HG03108 (cell line): ENCODE measurements at regions not wholly inside any gene's neighbourhood (a gene's known extent, or its start where the extent isn't known, plus 50 kb on each side); places are given as distances from the start of the nearest gene placed in this dataset.

Experiments
- ATAC-seq: cut with Tn5 transposase; IDR thresholded peaks from one replicate; pipeline ENCODE4 v1.9.1; 2021; ENCODE audit warnings: moderate library complexity; ENCODE audit not compliant: unreplicated experiment

DNA sequence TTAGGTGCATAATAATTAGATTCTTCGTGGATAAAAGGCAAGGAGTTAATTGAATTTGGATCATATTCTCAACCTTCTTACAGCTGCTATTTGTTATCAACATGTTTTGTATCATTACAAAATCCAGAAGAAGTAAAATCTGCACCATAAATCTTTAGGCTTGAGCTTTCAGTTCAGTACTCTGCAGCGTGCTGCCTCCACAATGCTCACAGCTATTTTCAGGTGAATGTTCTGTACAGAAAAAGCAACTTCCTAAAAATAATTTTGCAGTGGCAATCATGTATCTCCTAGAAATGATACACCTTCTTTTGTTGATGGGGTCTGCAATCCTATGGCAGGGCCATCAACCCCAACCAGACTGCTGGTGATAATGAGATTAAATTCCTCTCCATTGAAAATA is 220.9 kb upstream of the CTNNB1 start:
- ATAC-seq: no peak

GRCh38 chr3:40979962-40980361 is 219.3 kb upstream of the CTNNB1 start:
- no peak for ATAC-seq

GRCh38 chr3:40980467-40980866 is 218.8 kb upstream of the CTNNB1 start:
- ATAC-seq: no peak

GRCh38 chr3:40985195-40985594 is 214.1 kb upstream of the CTNNB1 start:
- ATAC-seq: no peak

- no peak for ATAC-seq
These were observed 210.8 kb upstream of the CTNNB1 start for GRCh38 chr3:40988468-40988867.

- no peak for ATAC-seq
These were observed 209.9 kb upstream of the CTNNB1 start for GRCh38 chr3:40989141-40990061.

DNA sequence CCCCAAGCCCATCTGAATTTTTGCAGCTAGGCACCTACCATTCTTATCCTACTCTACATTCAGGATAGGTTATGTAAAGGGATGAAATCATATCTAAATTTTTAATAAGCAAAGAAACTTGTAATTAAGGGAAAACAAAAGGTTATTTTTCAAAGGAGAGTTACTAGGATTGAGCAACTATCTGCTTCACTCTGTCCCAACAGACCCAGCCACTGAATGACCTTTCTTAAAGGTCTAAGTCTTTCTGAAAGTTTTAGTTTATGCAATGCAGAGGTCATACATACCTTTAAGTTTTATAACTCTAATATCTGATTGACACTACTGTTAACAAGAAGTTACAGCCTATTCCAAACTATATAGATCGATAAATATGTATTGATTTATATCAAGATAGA is 209.2 kb upstream of the CTNNB1 start:
- ATAC-seq: no peak

DNA sequence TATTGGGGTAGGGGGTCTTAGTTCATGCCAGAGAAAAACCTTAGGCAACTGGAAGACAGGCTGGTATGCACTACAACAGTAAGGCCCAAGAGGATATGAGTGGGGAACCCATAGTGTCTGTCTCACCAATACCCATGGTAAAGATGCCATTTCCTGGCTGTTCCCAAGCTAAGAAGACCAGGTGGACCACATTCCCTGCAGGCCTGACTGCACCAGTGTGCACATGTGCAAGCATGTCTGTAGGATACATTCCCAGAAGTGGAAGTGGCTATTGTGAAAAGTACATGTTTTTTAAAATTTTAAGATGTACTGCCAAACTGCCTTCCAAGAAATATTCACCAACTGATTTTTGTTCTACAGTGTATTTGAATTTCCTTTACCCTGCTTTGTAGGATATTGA is 207.3 kb upstream of the CTNNB1 start:
- no peak for ATAC-seq

DNA sequence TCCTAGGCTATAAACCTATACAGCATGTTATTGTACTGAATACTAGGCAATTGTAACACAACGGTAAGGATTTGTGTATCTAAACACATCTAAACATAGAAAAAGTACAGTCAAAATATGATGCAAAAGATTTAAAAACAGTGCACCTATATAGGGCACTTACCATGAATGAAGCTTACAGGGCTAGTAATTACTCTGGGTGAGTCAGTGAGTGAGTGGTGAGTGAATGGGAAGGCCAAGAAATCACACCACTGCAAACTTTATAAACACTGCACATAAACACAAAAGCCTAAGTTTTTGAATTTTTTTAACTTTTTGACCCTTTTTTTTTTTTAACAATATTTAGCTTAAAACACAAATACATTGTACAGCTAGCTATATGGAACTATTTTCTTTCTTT is 204.7 kb upstream of the CTNNB1 start:
- ATAC-seq: no peak

DNA sequence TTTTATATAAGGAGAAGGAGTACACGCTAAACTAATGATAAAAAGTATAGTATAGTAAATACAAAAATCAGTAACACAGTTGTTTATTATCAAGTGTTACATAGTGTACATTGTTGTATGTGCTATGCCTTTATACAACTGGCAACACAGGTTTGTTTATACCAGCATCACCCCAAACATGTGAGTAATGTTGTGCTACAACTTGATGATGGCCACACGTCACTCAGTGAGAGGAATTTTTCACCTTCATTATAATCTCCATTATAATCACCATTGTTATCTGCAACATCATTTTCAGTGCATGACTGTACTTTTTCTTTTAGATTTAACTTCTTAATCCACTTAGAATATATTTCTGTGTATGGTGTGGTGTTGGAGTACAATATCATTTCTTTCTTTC is 204.0 kb upstream of the CTNNB1 start:
- no peak for ATAC-seq

DNA sequence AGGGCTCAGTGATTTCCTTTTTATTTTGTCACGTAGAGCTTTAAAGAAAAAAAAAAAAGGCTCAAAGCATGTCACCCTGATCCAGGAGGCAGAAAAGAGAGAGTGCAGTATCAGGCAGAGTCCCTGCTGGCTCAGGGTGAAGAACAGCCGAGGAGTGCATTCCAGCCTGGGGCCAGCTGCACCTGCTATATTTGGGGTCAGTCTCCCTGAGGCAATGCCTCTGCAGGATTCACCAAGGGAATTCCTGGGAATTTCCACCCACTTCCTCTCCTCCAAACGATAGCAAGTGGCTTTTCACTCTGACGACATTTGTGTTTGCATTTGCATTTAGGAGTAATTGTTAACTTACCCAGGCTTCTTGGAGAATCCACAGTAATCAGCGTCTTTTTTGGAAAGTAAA is 202.9 kb upstream of the CTNNB1 start:
- no peak for ATAC-seq

DNA sequence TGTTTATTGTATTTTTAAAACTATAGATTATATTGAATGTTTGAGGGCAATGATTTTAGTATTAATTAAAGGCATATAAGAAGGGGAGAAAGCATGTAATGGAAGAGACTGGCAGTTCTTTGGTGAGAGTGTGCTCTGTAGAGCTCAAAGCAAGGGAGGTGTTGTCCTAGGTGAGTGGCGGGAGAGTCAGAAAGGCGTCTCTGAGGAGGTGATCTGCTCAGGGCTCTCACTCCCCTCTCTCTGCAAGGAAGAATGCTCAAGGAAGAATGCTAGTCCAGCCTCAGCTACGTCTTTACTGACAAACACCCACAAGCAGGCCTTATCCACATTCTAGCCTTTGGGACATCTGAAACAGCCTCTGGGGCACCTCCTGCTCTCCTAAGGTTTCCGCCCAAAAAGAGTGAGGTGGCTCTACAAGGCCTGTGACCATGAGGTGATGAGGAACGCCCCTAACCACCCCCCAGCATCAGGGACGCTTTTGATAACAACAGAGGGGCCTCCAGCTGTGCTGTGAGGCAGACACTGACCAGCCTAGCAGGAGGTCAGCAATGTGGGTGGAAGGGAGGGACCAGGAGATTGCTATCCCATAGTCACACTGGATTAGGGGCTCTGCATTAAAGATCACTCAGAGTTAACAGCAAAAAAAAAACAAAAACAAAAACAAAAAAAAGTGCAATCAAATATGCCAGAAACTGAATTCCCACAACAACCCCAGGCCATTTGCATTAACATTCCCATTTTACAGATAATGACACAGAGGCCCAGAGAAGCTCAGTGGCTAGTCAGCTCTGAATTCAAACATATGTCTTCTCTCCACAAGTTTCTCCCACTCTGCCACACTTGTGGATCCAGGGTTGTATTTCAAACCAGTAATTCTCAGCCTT is 202.2 kb upstream of the CTNNB1 start:
- no peak for ATAC-seq

GRCh38 chr3:40997711-40998519 is 201.4 kb upstream of the CTNNB1 start:
- ATAC-seq: no peak

GRCh38 chr3:40999682-41000081 is 199.6 kb upstream of the CTNNB1 start:
- no peak for ATAC-seq

DNA sequence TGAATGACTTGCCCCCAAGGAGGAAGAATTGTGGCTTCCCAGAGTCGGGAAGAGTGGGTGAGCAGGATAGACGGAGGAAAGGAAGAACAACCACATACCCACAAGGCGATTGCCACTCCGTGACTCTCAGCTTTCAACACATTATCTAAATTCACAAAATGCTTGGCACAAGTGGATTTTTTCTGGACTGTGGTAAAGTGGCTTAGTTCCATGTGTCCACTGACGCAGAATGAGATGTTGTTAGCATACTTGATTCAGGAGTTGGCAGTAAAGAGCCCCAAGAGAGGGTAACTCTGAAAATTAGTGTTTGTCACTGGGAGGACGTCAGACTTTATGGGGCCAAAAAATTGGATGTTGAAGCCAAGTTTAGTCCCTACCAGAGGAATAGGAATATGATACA is 198.8 kb upstream of the CTNNB1 start:
- ATAC-seq: no peak

DNA sequence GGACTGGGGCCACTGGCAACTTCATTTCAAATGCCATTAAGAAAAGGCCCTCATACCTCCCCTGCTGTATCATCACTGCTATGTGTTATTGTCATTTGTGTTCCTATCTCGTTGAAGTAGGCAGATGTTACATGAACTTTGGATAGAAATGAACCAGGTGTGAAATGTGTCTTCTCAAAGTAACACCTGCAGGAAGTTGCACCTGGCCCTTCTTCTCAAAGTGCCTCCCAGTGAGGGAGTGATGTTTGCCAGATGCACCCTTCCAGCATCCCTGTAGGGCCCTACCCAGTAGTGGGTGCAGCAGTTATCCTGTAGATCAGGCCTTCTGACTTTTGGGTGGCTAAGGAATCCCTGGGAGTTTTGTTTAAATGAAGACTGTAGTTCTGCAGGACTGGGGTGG is 197.7 kb upstream of the CTNNB1 start:
- no peak for ATAC-seq

DNA sequence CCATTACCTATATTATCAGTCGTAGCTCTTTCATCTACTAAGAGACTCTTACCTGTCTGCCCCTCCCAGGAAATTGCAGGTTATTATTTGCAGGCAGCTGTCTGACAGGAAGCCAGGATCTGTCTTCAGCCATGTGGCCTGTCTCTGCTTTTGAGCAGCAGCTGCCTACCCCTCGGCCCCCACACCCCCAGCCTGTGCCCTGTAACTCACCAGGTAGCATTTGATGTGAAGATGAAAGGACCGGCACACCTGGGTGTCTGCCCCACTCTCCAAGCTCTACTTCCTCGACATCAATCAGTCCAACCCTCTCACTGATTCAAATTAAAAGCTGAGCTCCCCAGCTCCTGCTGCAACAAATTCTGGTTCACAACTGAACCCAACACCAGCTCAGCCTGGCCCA is 197.2 kb upstream of the CTNNB1 start:
- no peak for ATAC-seq

DNA sequence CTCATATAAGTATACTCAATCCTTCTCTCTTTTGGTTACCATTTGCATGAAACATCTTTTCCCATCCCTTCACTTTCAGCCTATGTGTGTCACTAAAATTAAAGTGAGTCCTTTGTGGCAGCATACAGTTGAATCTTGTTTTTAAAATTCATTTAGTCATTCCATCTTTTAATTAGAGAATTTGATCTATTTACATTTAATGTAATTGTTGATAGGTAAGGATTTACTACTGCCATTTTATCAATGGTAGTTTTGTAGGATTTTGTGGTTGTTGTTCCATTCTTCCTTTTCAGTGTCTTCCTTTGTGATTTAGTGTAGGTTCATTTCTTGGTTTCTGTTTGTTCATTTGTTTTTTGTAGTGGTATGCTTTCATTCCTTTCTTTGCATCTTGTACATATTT is 191.9 kb upstream of the CTNNB1 start:
- ATAC-seq: no peak

DNA sequence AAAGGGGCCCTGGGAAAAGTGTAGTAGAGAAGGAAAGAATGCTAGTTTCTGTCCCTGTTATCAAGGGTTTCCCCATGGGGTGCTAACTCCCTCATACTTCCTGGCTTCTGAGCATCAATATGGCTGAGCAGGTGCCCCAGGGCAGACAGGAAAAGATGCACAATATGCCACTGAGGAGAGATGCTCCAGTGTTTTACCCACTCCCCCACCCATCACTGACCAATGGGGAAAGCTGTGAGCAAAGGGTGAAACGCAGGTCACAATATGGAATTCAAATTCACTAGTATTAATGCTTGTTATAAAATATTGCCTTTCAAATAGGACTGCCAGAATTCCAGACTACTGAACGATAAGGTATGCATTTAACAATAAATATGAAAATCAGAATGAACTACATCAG is 187.5 kb upstream of the CTNNB1 start:
- ATAC-seq: no peak

DNA sequence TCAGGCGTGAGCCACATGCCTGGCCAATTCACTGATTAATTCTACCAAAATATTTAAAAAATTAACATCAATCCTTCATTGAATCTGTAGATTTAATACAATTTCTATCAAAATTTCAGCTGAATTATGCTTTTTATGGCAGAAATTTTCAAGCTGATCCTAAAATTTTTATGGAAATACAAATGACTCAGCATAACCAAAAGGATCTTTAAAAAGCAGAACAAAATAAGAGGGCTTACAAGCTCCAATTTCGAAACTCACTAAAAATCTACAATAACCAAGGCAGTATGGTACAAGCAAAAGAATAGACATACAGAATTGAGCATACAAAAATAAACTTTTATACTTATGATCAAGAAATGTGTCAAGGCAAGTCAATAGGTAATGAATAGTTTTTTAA is 180.4 kb upstream of the CTNNB1 start:
- no peak for ATAC-seq
